GM12891 (cell line): ENCODE measurements at regions not wholly inside any gene's neighbourhood (a gene's known extent, or its start where the extent isn't known, plus 50 kb on each side); places are given as distances from the start of the nearest gene placed in this dataset.
A peak's percentile ranks its signal among the peaks of the same experiment; 100 is the strongest.

Experiments used
- DNase-seq: peaks from one replicate; pipeline ENCODE4 v3.0.0; 2011; ENCODE audit warnings: low spot score; ENCODE audit not compliant: insufficient read length
- FAIRE-seq: peaks from 2 replicates; lab custom pipeline; 2011; peaks lifted over from hg19 to GRCh38; lab: Jason Lieb, UNC
- PAX5 ChIP-seq: IDR thresholded peaks from 2 replicates; pipeline ENCODE4 v1.6.1; 2011; ENCODE audit warnings: low read length, moderate library complexity, mild to moderate bottlenecking; ENCODE audit not compliant: insufficient read depth, severe bottlenecking
- POLR2A ChIP-seq: IDR thresholded peaks from 2 replicates; pipeline ENCODE4 v1.6.1; 2011; ENCODE audit warnings: low read depth, low read length, control low read depth
- POLR2AphosphoS5 ChIP-seq: IDR thresholded peaks from 2 replicates; pipeline ENCODE4 v1.6.1; 2011; ENCODE audit warnings: low read depth, low read length, control low read depth
- POU2F2 ChIP-seq: IDR thresholded peaks from 2 replicates; pipeline ENCODE4 v1.6.1; 2011; ENCODE audit warnings: low read depth, mild to moderate bottlenecking, control low read depth, low read length, moderate library complexity
- SPI1 ChIP-seq: IDR thresholded peaks from 2 replicates; pipeline ENCODE4 v1.6.1; 2011; ENCODE audit warnings: low read depth, low read length, control low read depth
- TAF1 ChIP-seq: IDR thresholded peaks from 2 replicates; pipeline ENCODE4 v1.6.1; 2011; ENCODE audit warnings: low read depth, low read length, control low read depth

DNA sequence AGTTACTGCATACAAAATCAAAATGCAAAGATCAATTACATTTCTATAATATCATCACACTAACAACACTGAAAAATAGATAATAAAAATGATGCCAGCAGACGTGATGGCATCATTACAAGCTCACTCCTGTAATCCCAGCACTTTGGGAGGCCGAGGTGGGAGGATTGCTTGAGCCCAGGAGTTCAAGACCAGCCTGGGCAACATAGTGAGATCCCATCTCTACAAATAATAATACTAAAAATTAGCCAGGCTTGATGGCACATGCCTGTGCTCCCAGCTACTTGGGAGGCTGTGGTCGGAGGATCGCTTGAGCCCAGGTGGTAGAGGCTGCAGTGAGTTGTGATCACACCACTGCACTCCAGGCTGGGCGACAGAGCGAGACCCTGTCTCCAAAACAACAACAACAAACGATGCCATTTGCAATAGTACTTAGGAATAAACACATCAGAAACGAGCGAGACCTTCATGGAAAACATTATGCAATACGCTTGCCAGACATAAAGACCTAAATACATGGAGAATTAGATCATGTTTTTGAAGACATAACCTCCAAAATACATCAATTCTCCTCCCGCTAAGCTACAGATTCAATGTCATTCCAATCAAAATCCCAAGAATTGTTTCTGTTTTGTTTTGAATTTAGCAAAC lies 86.6 kb upstream of the ERRFI1 start:
- FAIRE-seq (no peak), DNase-seq (no peak)
- TF ChIP-seq PAX5 (no peak), POU2F2 (no peak), POLR2A (no peak), POLR2AphosphoS5 (no peak), SPI1 (no peak), TAF1 (no peak)

DNA sequence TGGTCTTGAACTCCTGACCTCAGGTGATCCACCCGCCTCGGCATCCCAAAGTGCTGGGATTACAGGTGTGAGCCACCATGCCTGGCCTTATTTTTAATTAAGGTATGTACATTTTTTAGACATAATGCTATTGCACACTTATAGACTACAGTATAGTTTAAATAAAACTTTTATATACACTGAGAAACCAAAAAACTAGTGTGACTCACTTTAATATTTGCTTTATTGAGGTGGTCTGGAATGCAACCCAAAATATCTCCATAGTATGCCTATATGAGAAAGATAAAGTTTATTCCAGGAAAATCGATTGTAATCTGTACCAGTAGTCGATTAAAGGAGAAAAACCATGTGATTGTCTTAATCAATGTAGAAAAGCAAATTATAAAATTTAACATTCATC lies 85.5 kb upstream of the ERRFI1 start:
- DNase-seq = no peak
- FAIRE-seq = no peak
- TF ChIP-seq POLR2AphosphoS5 (no peak), PAX5 (no peak), SPI1 (no peak), TAF1 (no peak), POLR2A (no peak), POU2F2 (no peak)

DNA sequence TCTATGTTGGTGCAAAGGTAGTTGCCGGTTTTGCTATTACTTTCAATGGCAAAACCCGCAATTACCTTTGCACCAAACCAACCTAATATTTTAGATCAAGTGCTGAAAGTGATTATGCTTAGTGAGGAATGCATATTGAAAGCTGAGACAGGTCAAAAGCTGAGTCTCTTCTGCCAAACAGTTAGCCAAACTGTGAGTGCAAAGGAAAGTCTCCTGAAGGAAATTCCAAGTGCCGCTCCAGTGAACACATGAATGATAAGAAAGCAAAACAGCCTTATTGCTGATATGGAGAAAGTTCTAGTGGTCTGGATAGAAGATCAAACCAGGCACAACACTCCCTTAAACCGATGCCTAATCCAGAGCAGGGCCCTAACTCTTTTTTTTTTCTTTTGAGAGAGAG lies 83.1 kb upstream of the ERRFI1 start:
- FAIRE-seq (no peak), DNase-seq (no peak)
- TF ChIP-seq SPI1 (no peak), POU2F2 (no peak), POLR2A (no peak), POLR2AphosphoS5 (no peak)

DNA sequence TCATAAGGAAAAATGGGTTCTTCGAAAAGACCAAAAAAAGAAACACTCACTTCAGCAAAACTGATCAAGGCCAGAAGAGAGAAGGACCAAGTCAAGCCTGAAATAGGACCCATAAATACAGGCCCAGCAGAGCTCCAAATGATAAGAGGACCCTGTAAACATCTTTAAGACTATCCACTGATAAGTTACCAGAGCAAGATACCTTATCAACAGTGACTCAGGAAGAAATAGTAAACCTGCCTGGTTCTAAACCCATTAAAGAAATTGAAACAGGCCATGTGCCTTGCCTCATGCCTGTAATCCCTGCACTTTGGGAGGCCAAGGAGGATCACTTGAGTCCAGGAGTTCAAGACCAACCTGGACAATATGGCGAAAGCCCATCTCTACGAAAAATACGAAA lies 81.8 kb upstream of the ERRFI1 start:
- DNase-seq (no peak), FAIRE-seq (no peak)
- no peak for TF ChIP-seq POLR2AphosphoS5
- TF ChIP-seq PAX5 = no peak
- no peak for TF ChIP-seq SPI1
- TF ChIP-seq TAF1 = no peak
- TF ChIP-seq POLR2A = no peak
- TF ChIP-seq POU2F2 = no peak

DNA sequence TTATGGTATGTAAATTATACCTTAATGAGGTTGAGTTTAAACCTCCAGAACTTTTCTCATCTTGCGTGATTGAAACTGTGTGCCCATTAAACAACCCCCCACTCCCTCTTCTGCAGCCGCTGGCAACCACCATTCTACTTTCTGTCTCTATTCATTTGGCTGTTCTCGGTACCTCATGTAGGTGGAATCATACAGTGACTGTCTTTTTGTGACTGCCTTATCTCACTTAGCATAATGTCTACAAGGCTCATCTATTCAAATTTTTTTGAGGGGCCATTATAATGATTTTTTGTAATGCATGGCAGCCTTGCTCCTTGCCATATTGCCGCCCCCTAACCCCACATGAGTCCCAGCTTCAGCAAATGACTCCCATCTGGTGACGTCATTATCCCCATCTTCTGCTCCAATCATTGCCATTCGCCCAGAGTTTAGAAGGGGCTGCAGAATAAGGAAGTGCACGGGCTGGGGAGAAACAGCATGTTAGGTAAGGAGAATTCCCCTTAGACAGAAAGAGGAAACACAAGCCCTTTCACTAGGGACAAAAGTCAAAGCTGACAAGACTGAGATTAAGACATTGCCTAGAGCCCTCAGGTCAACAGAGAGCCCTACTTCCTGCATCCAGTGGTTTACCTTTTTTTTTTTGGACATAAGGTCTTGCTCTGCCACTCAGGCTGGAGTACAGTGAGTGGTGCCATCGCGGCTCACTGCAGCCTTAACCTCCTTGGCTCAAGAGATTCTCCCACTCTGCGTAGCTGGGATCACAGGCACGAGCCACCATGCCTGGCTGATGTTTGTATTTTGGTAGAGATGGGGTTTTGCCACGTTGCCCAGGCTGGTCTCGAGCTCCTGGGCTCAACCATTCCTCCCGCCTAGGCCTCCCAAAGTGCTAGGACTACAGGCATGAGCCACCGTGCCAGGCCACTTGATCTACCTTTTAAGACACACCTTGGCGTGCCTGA lies 78.4 kb upstream of the ERRFI1 start:
- DNase-seq = no peak
- TF ChIP-seq POU2F2 = peak; percentile 40; the same call in 1 of the 2 replicates
- TF ChIP-seq SPI1 = peak; percentile 93
- peak; percentile 81 for TF ChIP-seq POLR2AphosphoS5
- TF ChIP-seq TAF1 = no peak
- TF ChIP-seq PAX5 = no peak
- peak; percentile 93 for TF ChIP-seq POLR2A
- peak; percentile 48 for FAIRE-seq

DNA sequence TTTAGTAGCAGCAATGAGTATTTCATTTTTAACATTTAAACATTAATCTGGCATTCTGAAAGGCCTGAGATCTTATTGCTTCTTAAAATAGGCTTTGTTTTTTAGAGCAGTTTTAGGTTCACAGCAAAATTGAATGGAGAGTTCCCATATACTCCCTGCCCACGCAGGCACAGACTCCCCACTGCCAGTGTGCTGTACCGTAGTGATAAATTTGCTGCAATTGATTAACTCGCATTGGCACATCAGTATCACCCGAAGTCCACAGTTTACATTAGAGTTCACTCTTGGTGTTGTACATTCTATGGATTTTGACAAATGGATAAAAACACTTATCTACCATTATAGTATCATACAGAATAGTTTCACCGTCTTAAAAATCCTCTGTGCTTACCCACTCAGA lies 71.8 kb upstream of the ERRFI1 start:
- DNase-seq (no peak), FAIRE-seq (peak; percentile 43)
- TF ChIP-seq SPI1 = no peak
- no peak for TF ChIP-seq POU2F2
- TF ChIP-seq POLR2AphosphoS5 = no peak
- TF ChIP-seq POLR2A = no peak
- no peak for TF ChIP-seq TAF1
- TF ChIP-seq PAX5 = no peak

DNA sequence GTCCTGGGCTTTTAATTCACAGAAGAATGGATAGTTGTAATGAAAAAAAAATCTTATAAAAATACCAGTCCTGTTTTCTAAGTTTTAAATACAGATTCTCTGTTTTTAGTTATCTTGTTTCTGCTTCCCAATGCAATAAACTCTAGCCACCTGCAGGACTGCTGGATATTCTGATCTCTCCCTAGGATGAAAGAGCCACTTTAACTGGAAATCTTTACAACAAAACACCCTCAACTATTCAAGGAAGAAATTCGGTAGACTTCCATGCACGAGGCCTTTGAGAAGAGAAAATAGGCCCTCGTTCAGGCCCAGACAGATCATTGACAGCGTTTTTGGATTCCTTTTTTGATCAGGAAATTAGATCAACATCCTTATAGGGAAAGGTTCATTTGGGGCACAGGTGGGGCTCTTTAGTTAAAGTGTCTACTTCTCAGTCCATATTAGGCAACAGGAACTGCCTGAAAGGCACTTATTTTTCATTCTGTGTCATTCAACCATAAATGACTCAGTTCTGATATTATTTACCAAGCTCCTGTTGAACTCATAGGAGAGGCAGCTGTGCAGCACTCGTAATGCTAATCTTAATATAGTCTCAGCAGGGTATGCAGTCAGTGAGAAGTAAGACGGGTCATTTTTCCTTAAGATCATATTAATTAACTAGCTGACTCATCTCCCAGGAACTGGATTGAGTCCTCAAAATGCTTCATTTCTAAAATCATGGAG lies 71.1 kb upstream of the ERRFI1 start:
- no peak for DNase-seq
- FAIRE-seq = peak; percentile 38
- TF ChIP-seq POU2F2 (no peak), PAX5 (no peak), POLR2A (peak; percentile 49; the same call in 1 of the 2 replicates), SPI1 (peak; percentile 39; the same call in 1 of the 2 replicates), POLR2AphosphoS5 (no peak), TAF1 (0 out of 2 replicates have a peak, but pooled peaks have one; percentile 11)

DNA sequence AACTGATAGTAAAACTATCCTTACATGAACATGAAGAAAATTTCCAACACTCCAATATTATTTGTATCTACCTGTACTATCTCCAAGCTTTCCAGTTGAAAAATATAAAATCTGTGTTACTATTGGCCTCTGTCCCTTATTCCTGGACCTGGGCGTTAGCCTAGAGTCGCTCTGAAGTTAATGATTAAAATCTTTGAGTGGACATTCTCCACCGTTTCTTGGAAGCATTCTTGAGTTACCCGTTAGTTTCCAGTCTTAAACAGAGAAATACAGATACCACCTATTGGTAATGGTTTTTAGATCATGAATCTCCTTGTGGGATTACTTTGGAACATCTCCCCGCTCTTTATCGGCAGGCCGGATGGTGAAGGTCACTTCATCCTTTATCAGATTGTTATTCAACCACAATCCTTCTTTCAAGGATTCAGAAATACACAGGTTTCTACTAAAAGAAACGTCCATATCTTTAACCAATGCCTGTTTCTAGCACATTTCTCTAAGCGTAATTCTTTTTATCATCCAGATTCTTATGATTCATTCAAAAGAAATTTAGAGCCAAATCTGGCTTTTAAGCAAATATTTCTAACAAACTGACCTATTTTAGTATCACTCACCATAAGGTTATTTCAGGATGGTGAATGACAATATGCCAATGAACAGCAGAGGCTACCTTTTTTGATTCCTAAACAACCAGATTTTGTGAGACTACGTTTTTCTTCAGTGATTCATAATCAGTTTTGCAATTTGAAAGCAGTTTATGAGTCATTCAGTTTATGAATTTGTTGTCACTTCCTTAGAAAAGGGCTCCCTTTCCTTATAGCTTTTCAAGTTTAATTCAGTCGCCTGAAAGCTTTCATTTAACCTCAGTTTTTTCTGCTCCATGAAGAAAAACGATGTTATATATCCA lies 70.2 kb upstream of the ERRFI1 start:
- TF ChIP-seq SPI1 (peak; percentile 72), POLR2A (no peak)
- no peak for FAIRE-seq
- DNase-seq = no peak
